Inflammatory macrophage (primary cell): ENCODE measurements at regions not wholly inside any gene's neighbourhood (a gene's known extent, or its start where the extent isn't known, plus 50 kb on each side); places are given as distances from the start of the nearest gene placed in this dataset.

Experiments
- DNase-seq, 2 donors: peaks; one replicate each; pipeline ENCODE4 v3.0.0-alpha.2; 2020 to 2022

DNA sequence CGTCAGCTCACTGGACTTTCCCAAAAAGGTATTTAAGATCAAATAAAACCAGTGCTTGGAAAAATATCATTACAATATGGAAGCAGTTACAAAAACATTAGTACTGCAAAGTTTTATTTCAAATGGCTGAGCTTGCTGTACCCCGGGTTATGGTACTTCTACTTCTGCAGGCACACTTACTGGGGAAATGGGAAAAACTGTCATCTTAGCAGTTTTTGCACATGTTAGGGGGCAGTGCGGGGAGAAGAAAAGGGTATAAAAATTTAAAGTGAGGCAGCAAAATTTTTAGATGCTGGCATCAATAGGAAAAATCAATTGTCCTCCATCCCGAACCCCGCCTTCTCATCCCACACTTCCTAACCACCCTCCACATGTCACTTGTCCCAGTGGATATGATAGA lies 133.4 kb downstream of the ATG4C start:
- DNase-seq = no peak

DNA sequence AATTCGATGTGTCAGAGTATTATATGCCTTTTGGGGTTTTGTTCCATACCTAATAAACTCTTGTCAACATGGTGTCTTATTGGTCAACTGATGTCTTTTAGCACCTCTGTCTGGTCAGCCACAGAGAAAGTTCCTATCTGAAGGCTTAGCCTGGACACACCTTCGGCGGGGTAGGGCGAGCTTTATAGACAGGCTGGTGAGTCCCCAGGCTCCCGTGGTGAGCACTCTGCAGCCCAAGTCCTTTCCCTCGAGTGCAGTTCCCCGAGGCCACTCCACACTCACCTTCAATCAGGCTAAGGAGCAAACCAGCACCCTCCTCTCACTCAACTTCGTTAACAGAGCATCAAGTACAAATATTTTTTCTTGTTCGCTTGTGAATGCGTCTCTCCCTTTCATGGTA lies 133.9 kb downstream of the ATG4C start:
- DNase-seq = no peak

DNA sequence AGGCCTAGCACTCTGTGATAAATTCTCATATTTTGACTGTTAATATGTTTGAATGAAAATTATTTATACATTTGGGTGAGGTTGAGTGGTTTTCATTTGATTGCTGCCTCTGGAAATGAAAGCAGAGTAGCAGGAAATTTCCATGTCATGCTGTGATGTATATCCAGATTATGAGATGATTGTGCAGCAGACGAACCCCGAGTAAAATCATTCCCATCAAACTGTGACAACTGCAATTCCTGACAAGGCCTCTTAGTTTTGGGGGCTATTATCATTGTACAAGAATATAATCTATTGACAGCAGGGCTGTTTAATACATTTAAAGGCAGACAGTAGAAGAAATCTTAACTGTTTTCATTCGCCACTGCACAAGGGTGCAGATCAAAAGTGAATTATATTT lies 134.8 kb downstream of the ATG4C start:
- DNase-seq = no peak

DNA sequence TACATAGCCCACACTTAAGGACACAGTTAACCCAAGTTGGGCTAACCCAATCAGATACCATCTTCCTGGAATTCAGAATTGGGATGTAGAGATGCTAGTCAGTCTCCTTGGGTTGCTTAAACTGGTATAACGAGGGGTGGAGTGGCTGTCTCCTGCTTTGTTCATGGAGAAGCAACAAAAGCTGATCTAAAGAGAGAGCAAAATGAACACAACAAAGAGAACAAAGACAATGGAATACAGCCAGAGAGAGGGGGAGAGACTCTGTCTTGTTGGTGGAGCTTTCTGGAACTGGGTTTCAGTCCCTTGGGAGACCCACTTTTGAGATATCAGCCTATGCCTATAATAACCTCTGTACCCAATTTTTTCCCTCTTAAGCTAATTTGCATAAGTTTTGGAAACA lies 138.1 kb downstream of the ATG4C start:
- DNase-seq = no peak

DNA sequence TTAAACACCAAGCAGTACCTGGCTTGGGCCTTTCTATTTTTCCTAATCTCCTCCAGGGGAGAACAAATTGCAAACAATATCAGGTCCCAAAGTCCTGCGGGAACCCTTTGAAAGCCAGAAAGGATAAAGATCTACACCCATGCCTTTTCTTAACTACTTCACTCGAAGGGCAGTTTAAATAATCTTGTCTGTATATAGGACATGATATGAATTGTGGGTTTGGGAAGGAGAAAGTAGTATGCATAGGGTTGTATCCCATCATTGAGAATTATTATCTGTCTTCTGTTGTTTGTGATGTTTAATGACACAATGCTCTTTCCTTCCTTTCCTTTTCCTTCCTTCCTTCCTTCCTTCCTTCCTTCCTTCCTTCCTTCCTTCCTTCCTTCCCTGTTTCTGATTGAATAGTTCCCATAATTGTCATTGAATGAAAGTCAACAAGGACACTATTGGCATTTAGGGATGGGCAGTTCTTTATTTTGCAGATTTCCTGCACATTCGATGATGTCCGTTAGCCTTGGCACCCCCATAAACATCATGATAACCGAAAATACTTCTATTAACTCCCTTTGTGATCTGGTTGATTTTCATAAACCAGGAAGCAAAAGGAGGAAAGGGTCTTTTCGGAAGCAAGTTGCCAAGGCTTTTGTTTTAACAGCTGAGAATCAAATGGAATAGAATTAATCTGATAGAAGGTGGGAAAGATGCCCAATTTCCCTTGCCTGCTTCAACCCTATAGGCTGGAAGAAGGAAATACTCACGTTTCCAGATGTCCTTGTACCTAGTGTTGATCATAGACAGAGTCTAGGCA lies 141.3 kb downstream of the ATG4C start:
- DNase-seq = no peak

DNA sequence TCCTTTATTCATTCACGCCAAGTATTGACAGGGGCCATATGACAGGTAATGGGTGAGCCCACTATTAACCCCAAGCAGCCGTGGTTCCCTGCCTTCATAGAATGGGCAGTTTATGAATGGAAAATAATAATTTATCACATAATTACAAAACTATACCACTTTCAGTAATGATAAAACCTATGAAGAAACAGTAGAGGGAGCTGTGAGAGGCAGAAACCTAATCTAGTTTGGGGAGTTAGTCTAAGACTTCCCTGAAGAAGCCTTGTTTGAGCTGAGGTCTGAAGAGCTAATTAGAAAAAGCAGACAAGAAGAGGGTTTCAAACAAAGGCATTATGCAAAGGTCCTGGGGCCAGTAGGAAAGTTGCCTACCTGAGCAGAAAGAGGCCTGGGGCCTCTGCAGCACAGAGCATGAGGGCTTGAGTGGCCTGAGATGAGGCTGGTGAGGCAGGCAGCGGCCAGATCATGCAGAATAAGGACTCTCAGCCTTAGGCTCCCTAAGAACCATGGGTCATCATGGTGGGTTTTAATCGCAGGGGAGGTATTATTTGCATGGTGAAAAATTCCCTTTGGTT lies 142.8 kb downstream of the ATG4C start:
- no peak for DNase-seq

DNA sequence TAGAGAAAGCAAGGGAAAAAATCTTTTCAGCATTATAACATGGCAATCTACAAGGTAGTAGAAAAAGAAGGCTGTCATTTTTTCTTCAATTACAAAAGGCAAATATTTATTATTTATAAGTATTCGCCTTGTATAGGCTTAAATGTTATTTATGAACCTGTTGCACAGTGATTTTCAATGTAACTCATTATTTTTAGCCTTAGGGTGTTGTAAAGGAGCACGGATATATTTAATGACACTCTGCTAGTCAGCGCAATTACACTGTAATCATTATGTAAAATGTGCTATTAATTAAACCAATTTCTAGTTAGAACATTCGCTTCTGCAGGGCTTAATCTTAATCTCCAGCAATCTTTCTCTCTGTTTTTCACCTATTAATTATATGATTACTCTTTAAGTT lies 145.0 kb downstream of the ATG4C start:
- no peak for DNase-seq

DNA sequence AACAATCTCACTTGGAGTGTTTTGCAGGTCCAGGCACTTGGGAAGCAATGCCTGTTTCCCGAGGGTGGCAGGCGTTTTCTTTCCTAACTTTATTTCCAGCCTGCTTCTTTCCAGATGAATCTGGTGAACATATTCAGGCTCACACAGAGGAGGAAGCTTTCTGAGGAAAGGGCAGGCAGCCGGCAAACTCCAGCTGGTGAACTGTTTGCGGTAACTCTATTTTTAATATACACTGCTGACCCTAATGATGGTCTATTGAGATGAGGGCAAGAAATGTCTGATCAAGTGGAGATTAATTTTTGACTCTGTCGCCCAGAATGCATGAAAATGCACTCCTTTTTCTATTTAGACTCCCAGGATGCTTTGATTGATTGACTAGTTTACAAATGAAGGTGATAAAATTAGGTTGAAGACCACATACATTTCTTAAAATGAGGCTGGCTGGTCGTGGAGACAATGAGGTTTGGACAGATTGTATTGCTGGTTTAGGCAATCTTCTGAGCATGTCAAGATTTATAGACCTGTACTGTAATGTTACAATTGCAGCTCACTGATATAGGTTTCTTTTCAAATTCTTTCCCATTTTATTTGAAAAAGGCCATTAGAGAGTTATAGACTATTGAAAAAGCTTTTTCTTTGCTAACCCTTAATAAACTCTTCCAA lies 153.8 kb downstream of the ATG4C start:
- no peak for DNase-seq

DNA sequence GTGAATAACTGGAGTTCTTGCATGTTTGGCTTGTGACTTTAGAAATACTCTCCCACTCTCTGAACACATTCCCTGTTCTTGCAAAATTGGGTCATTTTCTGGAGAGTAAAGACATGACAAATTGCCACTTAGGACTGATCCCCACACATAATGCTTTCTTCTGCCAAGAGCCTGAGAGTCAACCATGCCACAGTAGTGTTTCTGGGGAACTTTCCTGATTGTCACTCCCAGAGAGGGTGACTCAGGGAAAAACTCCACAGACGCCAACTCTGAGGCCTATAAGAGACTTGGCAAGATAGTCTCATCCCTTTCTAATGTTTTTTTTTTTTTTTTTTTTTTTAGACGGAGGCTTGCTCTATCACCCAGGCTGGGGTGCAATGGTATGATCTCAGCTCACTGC lies 157.8 kb downstream of the ATG4C start:
- no peak for DNase-seq

DNA sequence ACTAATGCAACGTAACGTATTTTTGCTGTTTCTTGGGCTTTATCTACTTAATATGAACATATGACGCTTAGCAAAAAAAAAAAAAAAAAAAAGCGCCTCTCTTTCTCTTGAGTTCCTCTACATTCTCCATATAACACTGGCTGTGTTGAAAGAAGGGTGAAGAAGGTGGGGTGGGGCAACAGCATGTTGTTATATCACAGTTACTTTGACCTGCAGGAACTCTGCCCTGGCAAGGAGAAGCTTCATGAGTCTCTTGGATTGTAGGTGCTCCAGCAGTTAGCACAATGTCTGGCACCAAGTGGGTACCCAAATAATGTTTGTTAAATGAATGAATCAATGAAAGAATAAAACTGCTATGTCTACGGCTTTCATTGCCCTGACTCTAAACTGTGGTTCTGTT lies 162.6 kb downstream of the ATG4C start:
- DNase-seq = no peak

DNA sequence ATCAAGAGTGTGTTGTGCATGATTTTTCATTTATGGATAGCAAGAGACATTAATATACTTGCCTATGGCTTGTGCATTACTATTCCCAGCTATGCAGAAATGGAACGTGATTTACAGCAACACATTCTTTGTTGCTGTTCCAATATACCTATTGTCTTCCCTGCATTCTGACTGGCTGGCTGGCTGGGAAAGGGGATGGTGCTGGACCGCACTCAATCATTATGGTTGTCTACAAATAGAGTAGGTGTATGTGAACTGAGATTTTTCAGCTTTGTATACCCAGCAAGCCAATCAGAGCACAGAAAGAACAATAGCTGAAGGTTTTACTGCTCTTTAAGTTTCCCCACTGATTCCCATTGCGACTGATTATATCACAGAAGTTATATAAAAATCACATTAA lies 167.5 kb downstream of the ATG4C start:
- DNase-seq = no peak

DNA sequence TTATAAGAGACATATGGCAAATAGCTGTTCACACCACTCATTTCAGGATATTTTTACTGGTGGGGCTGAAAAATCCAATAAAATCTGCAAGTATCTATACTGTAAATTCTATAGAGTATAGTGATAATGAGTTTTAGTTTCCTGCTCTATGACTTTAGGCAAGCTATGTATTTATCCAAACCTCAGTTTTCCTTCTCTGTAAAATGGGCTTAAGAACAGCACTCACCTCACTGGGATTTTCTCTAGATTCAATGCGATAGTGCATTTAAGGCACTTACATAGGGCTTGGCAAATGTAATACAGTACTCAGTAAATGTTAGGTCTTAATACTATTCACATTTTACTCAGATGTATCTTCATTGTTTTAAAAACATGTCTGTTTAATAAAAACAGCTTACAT lies 168.7 kb downstream of the ATG4C start:
- no peak for DNase-seq

DNA sequence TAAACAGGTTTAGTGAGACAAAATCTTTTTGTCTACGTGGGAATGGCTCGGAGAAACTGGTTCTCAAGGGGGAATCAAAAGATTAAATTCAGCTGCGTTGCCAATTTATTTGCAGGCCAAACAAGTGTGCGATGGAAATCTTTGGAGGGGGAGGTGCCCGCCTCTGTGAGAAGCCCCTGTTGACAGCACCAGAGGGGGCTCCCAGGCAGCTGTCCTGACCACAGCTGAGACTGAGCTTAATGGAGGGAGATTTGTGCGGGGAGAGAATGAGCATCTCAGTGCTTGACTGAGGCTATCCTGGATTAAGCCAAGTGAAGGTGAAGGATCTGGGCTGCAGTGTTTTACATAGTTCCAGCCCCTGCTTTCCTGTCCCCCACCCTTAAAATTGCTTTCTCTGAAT lies 169.7 kb downstream of the ATG4C start:
- no peak for DNase-seq

DNA sequence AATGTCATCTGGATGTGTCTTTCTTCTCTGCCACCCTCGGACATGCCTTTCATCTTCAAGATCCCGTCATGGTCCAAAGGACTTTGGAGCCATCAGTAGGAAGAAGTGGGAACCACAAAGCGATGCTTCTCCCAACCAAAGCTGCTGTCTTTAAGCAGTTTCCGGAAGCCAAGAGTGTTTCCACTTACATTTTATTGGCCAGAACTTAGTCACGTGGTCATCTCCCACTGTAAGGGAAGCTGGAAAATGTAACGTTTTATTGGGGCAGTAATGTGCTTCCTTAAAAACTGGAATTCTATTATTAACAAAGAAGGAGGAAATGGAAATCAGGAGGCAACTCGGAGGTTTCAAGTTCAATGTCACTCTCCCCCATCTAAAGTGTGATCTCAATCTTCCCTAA lies 170.8 kb downstream of the ATG4C start:
- no peak for DNase-seq

DNA sequence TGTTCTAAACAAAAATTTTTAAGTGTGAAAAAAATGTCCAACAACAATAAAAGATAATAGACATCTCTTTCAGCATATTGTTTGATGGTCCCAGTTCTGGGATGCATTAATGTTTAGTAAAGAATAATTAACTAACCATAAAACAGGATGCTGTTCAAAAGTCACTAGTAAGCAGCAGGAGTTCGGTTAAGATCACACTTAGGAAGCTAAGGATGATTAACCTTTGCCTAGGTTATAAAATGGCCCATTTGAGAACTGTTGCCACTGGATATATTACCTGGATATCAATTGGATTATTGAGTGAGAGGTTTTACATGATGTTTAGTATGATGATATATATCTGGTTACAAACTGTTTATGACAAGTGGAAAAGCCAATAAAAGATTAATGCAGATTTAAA lies 171.7 kb downstream of the ATG4C start:
- DNase-seq = no peak

DNA sequence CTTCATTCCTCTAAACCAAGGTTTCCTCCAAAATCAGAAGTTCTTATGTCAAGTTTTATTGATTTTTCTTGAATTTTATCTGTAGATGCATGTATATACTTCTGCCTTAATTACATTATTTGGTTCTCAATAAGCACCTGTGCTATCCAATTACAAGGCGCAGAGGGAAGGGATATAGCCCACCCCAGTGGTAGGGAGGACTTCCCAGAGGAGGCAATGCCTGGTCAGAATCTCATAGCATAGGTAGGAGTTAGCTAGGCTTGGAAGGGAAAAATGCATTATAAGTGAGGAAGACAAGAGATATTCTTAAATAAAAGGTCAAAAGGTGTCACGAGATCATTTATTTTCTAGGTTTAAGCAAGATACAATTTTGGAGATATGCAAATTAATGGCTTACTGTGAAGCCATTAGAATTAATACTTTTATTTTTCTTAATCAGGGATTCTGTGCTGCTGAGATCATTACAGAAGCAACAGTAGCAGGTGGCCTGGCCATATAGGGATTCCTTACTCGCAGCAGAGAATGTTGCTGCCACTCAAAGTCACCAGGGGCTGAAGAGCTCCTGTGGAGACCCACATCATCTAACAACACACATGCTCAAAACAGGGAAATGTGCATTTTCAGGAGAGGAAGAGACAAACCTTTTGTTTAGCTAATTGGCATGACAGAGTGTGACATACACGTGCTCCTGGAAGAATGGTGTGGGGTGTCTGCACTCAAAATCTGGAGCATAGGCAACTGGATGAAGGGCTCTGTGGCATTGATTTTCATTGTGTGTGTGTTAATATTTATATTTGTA lies 178.3 kb downstream of the ATG4C start:
- DNase-seq = no peak

DNA sequence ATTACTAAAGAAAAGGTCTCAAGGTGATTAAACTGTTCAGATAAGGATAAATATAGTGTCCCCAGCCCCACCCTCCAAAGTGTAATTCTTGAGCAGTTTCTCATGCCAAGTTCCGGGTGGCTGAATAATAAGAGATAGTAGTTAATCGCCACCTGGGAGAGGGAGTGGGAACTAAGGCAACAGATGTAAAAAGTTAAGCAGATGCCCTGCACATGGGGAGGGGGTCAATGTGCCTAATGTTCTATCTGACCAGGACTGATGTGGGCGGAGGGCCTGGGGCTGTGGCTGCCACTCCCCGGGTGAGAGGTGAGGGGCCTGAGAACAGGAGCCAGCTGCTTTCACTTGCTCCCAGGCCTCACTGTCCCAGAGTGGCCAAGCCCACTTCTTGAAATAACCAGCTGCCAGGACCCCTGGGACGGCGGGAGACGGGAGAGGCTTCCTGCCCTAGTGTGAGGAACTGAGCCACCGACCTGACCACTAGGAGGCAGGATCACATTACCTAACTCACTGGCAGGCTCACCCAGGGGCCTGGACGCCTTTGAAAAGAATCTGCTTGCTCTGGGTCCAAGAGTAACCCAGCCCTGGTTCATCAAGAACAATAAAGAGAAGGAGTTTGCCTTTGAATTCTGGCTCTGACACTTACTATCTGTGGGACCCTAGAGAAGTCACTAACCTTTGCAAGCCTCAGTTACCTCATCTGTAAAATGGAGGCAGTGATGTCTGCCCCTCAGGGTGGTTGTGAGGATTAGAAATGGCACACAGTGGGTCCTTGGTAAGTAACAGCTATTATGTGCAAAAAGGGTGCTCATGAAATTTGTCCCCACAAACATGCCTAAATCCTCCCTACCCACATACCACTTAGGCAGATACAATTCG lies 179.2 kb downstream of the ATG4C start:
- peak; percentile 7 to 24 for DNase-seq

DNA sequence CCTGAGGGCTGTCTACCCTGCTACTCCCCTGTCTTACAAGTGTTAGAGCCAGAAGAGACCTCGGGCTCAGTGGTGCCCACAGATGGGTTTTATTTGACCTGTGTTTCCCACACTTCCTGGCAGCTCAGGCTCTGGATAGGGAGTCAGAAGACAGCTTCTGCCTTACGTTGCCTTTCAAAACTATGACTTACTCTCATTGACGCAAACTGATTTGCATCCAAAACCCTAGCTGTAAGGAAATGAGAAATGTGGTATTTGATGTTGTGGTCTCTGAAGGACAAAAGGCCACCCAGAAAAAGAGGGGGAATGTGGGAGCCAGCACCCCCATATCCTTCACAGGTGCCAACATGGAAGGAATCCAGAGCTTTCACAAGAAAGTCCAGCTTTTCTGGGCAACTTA lies 180.2 kb downstream of the ATG4C start:
- no peak for DNase-seq

DNA sequence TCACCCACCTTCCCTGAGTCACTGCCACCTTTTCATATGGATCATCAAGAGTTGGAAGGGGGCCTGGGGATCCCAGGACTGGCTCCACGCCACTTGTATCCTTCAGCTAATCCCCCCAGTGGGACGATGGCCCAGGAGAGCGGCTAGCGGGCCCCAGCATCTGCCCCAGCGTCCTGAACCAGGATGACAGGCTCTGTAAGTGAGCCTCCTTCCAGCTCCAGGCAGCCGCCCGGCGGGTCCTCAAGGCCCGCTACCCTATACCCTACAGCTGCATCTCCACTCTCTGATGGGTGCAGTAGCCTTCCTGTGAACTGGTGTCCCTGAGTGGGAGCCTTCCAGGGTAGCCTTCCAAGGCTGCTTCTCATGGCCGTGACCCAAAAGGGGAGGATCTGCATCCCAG lies 183.1 kb downstream of the ATG4C start:
- DNase-seq = no peak

DNA sequence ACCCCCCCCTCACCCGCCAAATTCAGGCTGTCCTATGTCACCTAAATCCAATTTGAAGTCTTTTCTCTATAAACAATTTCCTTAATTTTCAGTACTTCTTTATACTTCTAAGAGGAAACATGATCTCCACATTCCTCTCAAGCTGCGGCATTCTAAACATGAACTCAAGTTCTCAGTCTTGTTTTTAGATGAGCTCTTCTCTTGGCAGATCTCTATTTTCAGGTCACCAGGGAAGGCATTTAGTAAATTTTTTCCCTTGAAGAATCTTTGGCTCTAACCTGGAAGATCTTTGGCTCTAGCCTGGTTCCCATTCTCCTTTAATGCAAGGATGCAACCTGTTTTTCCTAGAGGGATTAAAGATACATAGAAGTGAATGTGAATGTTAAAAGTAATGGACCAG lies 193.4 kb downstream of the ATG4C start:
- no peak for DNase-seq

DNA sequence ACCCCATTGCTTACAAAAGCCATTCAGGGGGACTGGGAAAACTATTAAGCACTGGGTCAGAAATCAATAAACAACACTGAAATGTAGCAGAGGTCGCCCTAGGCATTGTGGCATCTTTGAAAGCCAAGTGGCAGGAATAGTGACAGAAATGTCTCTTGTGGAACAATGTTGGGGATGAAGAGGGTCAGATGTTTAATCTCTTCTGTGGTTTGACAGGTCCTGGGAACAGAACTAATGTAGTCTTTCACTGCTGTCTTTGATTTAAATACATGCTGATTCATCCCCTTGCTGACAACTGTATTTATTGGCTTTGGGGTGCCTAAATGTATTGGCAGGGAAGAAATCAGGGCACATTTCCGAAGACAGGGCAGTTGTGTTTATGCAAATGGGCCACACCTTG lies 194.8 kb downstream of the ATG4C start:
- DNase-seq = no peak

DNA sequence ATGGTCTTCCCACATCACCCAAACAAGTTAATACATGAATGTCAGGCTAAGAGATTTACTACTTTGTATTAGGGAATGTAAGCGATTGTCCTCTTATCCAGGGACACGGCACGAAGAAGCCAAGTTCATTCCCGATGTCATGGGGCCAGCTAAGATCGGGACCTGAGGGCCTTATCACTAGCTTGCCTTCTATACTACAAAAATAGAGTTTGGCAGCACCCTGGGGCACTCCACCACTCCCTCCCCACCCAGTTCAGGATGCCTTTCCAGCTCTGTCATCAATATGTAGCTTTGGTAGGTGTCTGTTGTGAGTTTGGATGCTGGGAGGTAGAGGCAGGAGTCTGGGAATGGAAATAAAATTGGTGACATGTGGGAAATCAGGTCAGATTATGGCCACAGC lies 197.5 kb downstream of the ATG4C start:
- DNase-seq = no peak
